IPS DF 6.9 (cell line): ENCODE measurements at regions not wholly inside any gene's neighbourhood (a gene's known extent, or its start where the extent isn't known, plus 50 kb on each side); places are given as distances from the start of the nearest gene placed in this dataset.

Source experiments
- DNase-seq: peaks from one replicate; pipeline ENCODE4 v3.0.0-alpha.2; 2013; ENCODE audit warnings: low read depth, low spot score
- H3K27ac ChIP-seq: one replicate; pipeline ENCODE4 v1.5.1; 2013; ENCODE audit warnings: low read length, control low read depth
- H3K27me3 ChIP-seq: 2 replicates; pipeline ENCODE4 v1.6.1; 2013; ENCODE audit warnings: mild to moderate bottlenecking, low read length; ENCODE audit not compliant: control insufficient read depth, insufficient read depth
- H3K36me3 ChIP-seq: 2 replicates; pipeline ENCODE4 v1.6.1; 2013; ENCODE audit warnings: low read length; ENCODE audit not compliant: control insufficient read depth, insufficient read depth
- H3K4me1 ChIP-seq: 2 replicates; pipeline ENCODE4 v1.6.1; 2013; ENCODE audit warnings: low read length; ENCODE audit not compliant: control insufficient read depth, insufficient read depth
- H3K4me3 ChIP-seq: 2 replicates; pipeline ENCODE4 v1.5.1; 2013; ENCODE audit warnings: mild to moderate bottlenecking, low read length
- H3K9me3 ChIP-seq: 2 replicates; pipeline ENCODE4 v1.6.1; 2013; ENCODE audit warnings: low read length, inconsistent platforms; ENCODE audit not compliant: control insufficient read depth, insufficient read depth
- WGBS: extraction: QIAGEN DNeasy Blood & Tissue Kit; methylation state at CpG from one replicate; pipeline ENCODE4 v1.1.7; 2013; ENCODE audit warnings: mixed read lengths, missing lambda C conversion rate; ENCODE audit not compliant: insufficient read length, insufficient coverage; 5-methylcytosine and 5-hydroxymethylcytosine counted together

DNA sequence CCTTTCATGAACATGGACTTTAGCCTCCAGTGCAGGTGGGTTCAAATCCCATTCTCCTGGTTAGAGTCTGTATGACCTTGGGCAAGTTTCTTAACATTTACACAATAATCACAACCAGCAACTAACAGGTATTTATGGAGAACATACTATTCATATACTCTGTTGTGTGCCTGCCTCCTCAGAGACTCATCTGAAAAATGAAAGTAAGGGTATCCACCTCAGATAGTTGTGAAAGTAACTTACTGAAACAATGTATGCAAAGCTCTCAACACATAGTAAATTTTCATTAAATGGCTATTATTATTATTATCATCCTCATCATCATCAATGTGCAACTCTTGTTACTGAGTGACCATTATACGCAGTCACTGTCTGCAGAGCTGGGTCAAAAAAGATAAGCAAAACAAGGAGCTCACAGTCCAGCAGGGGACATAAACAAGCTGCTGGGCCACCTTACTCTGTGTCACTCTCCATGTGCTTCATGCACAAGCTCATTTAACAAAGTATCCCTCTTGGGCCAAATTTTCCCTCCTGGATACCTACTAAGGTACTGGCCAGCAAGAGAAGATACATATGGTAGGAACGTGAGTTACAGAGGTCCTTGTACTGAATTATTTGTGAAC lies 70.9 kb upstream of the FNDC3A start:
- H3K36me3 ChIP-seq, result no peaks in the 10 kb centered on the region
- no peak for DNase-seq
- H3K27me3 ChIP-seq, result no peaks in the 10 kb centered on the region
- no CpG with 5 or more reads among the region's 2 CpGs for WGBS
- H3K4me3 ChIP-seq, result no peak overlapping the region
- no peak overlapping the region for H3K27ac ChIP-seq
- no peaks in the 10 kb centered on the region for H3K9me3 ChIP-seq
- no peaks in the 10 kb centered on the region for H3K4me1 ChIP-seq

DNA sequence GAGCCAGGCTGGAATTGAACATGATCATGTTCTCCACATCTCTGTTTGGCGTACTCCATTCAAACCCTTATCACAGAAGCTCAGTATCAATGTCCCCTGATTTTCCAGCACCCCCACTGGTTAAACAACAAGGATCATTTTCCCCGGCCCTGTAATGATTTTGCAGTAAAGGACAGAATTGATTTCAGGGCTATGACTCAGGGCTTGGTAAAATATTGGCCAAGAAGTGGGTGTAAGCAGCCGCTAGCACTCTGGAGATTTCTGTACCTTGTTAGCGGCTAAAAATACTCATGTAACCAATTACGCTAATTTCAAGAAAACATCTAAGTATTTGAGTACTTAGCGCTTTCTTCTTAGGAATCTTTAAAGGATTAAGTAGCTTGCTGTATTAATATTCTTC lies 69.5 kb upstream of the FNDC3A start:
- WGBS, result no CpG with 5 or more reads among the region's 6 CpGs
- Histone ChIP-seq H3K27me3 (no peaks in the 10 kb centered on the region), H3K4me1 (no peaks in the 10 kb centered on the region), H3K4me3 (no peak overlapping the region), H3K27ac (no peak overlapping the region), H3K36me3 (no peaks in the 10 kb centered on the region), H3K9me3 (no peaks in the 10 kb centered on the region)
- no peak for DNase-seq

DNA sequence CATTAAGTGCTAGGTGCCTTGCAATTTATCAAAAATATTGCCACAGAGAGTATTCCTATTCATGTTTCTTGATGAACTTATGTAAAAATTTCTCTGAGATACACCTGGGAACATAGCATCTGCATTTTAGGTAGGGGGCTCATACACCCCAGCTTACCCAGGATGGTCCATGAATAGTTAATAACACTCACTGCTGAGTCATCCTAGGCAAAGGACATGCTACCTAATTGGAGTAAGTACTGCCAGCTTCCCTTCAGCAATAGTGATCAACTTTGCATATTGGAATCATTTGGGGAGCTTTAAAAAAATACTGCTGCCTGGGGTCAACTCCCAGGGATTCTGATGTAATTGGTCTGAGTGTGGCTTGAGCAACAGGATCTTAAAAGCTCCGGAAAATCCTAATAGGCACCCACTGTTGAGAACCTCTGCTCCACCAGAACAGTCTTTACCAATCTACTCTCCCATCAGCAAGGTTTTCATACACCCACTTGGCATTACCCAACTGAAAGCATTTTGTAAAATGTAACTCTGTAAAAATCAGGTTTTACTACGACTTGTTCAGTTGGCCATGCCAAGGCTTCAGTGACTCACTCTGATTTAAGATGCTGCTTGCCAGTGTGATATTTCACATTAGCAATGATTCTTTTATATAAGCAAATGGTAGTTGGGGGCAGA lies 67.2 kb upstream of the FNDC3A start:
- Histone ChIP-seq H3K9me3 (no peaks in the 10 kb centered on the region), H3K36me3 (no peaks in the 10 kb centered on the region), H3K27me3 (no peaks in the 10 kb centered on the region), H3K27ac (no peak overlapping the region), H3K4me1 (no peaks in the 10 kb centered on the region), H3K4me3 (no peak overlapping the region)
- no CpG with 5 or more reads among the region's 2 CpGs for WGBS
- no peak for DNase-seq

DNA sequence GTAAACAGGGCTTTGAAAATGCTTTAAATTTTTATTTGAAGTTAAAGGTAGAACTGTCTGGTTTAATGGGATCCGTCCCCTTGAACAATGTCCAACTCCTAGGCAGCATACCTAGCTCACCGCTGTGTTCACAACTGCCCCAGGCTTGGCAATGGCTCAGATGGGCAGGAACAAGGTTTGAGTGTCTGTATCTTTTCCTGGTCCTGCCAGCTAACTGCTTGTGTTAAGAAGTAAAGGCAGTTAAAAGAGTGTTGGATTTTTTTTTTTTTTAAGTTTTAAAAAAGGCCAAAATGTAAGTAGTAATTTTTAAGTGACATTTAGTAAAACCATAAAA lies 66.7 kb upstream of the FNDC3A start:
- H3K9me3 ChIP-seq, result no peaks in the 10 kb centered on the region
- DNase-seq, result no peak
- no peaks in the 10 kb centered on the region for H3K27me3 ChIP-seq
- no peaks in the 10 kb centered on the region for H3K4me1 ChIP-seq
- H3K27ac ChIP-seq, result no peak overlapping the region
- H3K36me3 ChIP-seq, result no peaks in the 10 kb centered on the region
- no peak overlapping the region for H3K4me3 ChIP-seq
- no CpG with 5 or more reads among the region's 2 CpGs for WGBS

DNA sequence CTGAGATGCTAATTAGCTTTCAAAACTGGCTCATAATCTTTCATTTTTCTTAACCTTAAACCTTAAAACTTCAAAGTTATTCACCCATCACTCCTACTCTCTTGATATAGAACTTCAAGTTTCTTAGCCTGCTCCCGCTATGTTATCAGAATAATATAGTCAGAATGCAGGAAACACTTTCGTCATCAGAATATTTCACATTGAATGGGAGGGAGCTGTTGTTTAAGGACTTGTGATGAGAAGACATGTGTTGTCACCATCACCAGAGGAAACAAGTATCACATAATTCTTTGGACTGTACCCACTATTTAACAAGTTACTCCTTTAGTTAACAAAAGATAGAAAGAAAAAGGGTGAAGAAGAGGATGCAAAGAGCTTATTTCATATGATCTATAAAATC lies 65.0 kb upstream of the FNDC3A start:
- Histone ChIP-seq H3K4me1 (no peaks in the 10 kb centered on the region), H3K27ac (no peak overlapping the region), H3K9me3 (no peaks in the 10 kb centered on the region), H3K36me3 (no peaks in the 10 kb centered on the region), H3K4me3 (no peak overlapping the region), H3K27me3 (no peaks in the 10 kb centered on the region)
- no peak for DNase-seq
- no CpG with 5 or more reads among the region's 2 CpGs for WGBS

DNA sequence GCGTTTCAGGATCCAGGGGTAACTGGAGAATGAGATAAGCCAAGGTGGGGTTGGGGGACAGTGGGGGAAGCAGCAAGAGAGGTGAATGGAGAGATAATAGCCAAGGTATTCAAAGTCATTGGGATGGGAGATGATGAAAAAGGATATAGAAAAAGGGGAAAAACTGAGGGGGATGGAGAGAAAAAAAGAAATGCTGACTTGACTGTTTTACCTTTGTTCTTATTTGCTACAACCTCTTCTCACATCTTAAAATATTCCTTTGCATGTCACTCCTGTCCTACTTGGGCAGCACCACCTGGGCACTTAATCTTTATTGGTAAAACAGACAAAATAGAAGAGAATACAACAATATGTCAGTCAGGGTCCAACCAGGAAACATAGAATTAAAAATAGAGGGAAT lies 56.0 kb upstream of the FNDC3A start:
- no peak overlapping the region for H3K27ac ChIP-seq
- H3K9me3 ChIP-seq, result no peaks in the 10 kb centered on the region
- no peaks in the 10 kb centered on the region for H3K27me3 ChIP-seq
- DNase-seq, result no peak
- H3K4me3 ChIP-seq, result no peak overlapping the region
- H3K4me1 ChIP-seq, result no peaks in the 10 kb centered on the region
- H3K36me3 ChIP-seq, result no peaks in the 10 kb centered on the region
- no CpG with 5 or more reads among the region's 1 CpG for WGBS

DNA sequence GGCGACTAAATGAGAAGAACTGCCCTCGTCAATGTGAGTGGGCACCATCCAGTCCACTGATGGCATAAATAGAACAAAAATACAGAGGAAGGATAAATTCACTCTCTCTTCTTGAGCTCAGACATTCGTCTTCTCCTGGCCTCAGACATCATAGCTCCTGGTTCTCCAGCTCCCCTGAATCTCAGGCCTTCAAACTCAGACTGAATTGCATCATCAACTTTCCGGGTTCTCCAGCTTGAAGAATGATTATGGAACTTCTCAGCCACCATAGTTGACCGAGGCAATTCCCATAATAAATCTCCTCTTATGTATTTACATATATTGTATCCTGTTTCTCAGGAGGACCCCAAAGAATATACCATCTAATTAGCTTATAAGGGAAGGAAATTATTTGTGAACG lies 55.0 kb upstream of the FNDC3A start:
- H3K36me3 ChIP-seq, result no peaks in the 10 kb centered on the region
- no peaks in the 10 kb centered on the region for H3K9me3 ChIP-seq
- H3K4me3 ChIP-seq, result no peak overlapping the region
- no peak for DNase-seq
- no CpG with 5 or more reads among the region's 6 CpGs for WGBS
- H3K27me3 ChIP-seq, result no peaks in the 10 kb centered on the region
- H3K27ac ChIP-seq, result no peak overlapping the region
- no peaks in the 10 kb centered on the region for H3K4me1 ChIP-seq

DNA sequence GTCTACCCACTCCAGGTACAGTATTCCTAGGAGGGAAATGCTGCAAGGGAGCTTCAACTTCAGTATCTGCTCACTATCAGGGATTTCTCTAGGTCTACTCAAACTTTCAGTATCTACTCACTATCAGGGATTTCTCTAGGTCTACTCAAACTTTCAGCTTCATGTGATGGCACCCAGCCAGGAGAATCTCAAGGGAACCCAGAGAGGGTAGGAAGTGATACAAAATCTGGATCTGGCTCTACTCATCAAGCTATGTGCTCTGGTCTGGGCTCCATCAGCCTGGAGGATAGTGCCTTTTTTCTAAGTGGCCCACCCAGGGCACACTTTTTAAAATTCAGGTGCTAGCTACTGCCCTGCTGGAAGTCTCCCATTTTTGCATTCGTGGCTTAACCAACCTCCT lies 52.3 kb upstream of the FNDC3A start:
- no peaks in the 10 kb centered on the region for H3K36me3 ChIP-seq
- H3K9me3 ChIP-seq, result no peaks in the 10 kb centered on the region
- WGBS, result no CpG with 5 or more reads among the region's 1 CpG

DNA sequence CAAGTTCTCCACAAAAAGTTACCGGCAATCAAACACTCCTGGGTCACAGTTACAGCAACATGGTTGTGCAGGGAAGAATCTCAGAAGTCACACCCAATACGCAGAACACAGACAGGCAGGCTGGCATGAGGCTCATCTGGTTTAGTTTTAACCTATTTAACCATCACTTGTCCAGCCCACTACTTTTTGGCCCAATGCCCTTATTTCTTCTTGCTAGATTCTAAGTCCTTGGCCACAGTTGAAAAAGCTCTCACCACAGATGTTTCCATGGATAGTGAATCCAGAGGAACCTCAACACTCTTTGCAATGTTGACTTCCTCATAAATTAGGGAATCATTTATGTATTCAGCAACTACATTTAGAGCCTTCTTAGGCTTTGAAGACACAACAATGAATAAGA lies 50.7 kb upstream of the FNDC3A start:
- no CpG with 5 or more reads among the region's 2 CpGs for WGBS
- no peak for DNase-seq
- Histone ChIP-seq H3K4me3 (no peak overlapping the region), H3K27me3 (no peaks in the 10 kb centered on the region), H3K36me3 (no peaks in the 10 kb centered on the region), H3K4me1 (no peaks in the 10 kb centered on the region), H3K9me3 (no peaks in the 10 kb centered on the region), H3K27ac (no peak overlapping the region)

More for the DNA sequence above, 52.3 kb upstream of the FNDC3A start:
- no peak overlapping the region for H3K4me3 ChIP-seq
- DNase-seq, result no peak
- no peak overlapping the region for H3K27ac ChIP-seq
- no peaks in the 10 kb centered on the region for H3K27me3 ChIP-seq
- H3K4me1 ChIP-seq, result no peaks in the 10 kb centered on the region
